ENCODE measurements at regions not wholly inside any gene's neighbourhood (a gene's known extent, or its start where the extent isn't known, plus 50 kb on each side); places are given as distances from the start of the nearest gene placed in this dataset.
"Not testable (repeated sequence)": the region's sequence is repeated elsewhere in the genome, so short reads cannot be mapped to it uniquely, and the experiment has no call there.

DNA sequence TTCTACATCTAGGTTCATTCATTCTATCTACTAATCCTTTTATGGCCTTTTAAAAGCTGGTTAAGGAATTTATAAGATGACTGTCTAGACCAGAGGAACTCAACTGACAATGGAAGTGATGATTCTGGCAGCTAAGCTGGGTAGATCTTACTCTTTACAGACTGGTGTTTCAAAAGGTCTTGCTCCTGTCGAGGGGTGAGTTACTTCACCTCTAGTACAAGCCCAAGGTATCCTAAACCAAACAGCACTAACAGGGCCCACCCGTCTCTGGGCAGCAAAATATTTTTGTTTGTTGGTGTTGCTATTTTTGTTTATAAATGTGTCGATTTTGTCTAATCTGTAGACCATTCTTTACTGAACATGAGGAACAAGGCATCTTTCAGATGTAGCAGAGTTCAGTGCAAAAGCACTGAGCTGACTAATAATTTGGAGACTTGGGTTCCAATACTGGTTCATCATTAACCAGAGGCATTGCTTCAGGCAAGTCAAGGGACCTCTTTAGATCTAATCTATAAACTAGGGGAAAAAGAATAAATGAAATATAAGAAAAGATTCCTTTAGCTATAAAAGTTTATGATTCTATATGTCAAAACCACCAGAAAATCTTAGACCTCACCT, 90.3 kb upstream of the FRG1 start:
- DNase-seq, result no peak

DNA sequence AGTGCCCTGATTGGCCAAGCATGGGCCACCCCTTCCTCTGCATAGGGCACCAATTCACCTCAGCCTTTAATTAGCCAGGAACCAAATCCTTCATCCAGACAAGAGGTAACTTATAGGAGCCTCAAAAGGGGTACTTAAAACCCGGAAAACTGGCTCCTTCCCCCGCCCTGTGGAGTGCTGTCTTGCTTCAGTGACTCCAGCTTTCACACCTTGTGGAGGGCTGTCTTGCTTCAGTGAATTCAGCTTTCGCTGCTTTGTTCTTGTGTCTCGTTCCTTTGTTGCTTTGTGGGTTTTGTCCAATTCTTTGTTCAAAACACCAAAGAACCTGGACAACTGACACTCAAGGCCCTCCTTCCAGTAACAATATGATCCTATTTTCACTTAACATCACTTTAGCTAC, 82.2 kb upstream of the FRG1 start:
- no peak for DNase-seq

DNA sequence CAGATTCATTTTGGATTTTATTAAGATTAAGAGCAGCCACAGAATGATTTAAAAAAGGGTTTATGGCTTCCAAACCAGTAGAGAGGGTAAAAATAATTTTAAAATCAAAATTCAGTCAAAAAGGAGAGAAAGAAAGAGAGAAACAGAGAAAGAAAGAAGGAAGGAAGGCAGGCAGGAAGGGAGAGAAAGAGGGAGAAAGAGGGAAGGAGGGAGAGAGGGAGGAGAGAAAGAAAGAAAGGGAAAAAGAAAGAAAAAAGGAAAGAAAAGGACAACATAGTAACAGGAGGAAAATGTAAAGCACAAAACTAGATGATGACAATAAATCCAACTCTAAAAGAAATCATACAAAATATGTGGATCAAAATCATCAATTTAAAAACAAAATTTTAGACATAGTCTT, 79.6 kb upstream of the FRG1 start:
- no peak for DNase-seq

GRCh38 chr4:189869236-189869635, 71.4 kb upstream of the FRG1 start:
- no peak for DNase-seq

GRCh38 chr4:189870511-189871234, 70.0 kb upstream of the FRG1 start:
- DNase-seq, result no peak

GRCh38 chr4:189874591-189874990, 66.1 kb upstream of the FRG1 start:
- no peak for DNase-seq

GRCh38 chr4:189881190-189881589, 59.5 kb upstream of the FRG1 start:
- not testable (repeated sequence) for DNase-seq

DNA sequence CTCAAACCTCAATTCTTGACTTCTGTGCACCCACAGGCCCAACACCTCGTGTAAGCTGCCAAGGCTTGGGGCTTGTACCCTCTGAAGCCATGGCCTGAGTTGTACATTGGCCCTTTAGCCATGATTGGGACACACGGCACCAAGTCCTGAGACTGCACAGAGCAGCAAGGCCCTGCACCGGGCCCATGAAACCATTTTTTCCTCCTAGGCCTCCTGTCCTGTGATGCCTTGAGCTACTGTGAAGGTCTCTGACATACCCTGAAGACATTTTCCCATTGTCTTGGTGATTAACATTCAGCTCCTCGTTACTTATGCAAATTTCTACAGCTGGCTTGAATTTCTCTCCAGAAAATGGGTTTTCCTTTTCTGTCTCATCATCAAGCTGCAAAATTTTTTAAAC, 52.3 kb upstream of the FRG1 start:
- DNase-seq, result not testable (repeated sequence)

Measured in activated CD4-positive, CD25-positive, alpha-beta regulatory T cell treated with anti-CD3 and anti-CD28 coated beads, Interleukin-2, amount 50 U/mL, for 72 hours (primary cell).